Loucy (cell line): ENCODE measurements at regions not wholly inside any gene's neighbourhood (a gene's known extent, or its start where the extent isn't known, plus 50 kb on each side); places are given as distances from the start of the nearest gene placed in this dataset.

ENCODE experiments used
- EZH2phosphoT487 ChIP-seq: fragments of 200-600 bp; IDR thresholded peaks from 2 replicates; pipeline ENCODE4 v1.6.1; 2018; ENCODE audit warnings: antibody characterized with exemption, mild to moderate bottlenecking, moderate library complexity, borderline replicate concordance
- TF ChIP-seq, protein P1 (sequence below): fragments of 200-600 bp; sonication (generic); conservative IDR thresholded peaks from 2 replicates; pipeline ENCODE4 v1.5.1; 2014; ENCODE audit warnings: mild to moderate bottlenecking, antibody characterized with exemption, low read length

DNA sequence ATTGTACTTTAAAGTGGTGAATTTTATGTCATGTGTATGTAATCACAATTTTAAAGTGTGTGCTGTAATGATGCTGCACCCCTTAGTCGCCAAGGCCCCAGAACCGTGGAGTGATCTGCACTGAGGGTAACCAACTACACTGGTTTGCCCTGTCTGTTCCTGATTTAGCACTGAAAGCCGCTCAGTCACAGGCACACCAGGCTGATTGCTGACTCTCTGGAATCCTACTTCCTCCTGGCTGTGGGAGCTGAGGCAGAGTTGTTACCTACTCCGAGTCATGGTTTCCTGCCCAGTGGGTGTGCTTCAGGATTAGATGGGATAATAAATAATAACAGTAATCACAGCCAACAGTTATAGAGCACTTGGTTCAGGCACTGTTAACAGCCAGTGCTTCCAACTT lies 645.4 kb downstream of the BCOR start:
- TF ChIP-seq, protein P1, sequence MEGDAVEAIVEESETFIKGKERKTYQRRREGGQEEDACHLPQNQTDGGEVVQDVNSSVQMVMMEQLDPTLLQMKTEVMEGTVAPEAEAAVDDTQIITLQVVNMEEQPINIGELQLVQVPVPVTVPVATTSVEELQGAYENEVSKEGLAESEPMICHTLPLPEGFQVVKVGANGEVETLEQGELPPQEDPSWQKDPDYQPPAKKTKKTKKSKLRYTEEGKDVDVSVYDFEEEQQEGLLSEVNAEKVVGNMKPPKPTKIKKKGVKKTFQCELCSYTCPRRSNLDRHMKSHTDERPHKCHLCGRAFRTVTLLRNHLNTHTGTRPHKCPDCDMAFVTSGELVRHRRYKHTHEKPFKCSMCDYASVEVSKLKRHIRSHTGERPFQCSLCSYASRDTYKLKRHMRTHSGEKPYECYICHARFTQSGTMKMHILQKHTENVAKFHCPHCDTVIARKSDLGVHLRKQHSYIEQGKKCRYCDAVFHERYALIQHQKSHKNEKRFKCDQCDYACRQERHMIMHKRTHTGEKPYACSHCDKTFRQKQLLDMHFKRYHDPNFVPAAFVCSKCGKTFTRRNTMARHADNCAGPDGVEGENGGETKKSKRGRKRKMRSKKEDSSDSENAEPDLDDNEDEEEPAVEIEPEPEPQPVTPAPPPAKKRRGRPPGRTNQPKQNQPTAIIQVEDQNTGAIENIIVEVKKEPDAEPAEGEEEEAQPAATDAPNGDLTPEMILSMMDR, result no peak
- no peak for TF ChIP-seq EZH2phosphoT487
